HG02840 (cell line): ENCODE measurements at regions not wholly inside any gene's neighbourhood (a gene's known extent, or its start where the extent isn't known, plus 50 kb on each side); places are given as distances from the start of the nearest gene placed in this dataset.

ENCODE experiments used
- ATAC-seq: cut with Tn5 transposase; IDR thresholded peaks from one replicate; pipeline ENCODE4 v1.9.1; 2021; ENCODE audit warnings: mild to moderate bottlenecking, moderate library complexity, moderate number of reproducible peaks; ENCODE audit not compliant: unreplicated experiment, low FRiP score

GRCh38 chr12:126782083-126782482, 1484.9 kb upstream of the TMEM132C start:
- no peak for ATAC-seq

DNA sequence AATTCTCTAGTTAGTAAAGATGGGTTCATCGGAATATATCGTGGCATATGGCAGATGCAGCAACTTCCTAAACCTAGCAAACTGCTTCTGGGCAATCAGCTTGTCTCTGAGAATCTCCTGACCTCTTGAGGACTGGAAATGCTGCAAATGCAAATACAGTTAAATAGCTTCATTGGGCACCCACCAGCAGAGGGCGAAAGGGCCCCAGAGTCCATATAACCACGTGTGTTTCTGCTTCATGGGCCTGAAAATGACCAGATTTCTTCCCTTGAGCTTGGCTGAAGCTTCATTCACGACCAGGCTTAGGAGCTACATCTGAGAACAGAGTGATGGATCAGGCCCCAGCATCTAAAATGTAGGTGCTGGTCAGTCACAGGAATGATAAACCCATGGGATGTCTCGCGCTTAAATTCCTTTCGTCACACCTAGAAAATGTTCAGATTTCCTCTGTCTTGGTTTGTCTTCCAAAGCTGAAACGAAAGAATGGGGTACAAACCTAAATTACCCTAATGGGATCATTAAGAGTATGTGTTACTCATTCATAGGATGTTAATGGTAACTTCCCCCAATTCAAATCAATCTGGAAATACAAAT, 1482.5 kb upstream of the TMEM132C start:
- no peak for ATAC-seq

- ATAC-seq, result no peak
Observed at GRCh38 chr12:126789963-126790362, 1477.0 kb upstream of the TMEM132C start.

GRCh38 chr12:126791122-126791521, 1475.8 kb upstream of the TMEM132C start:
- ATAC-seq, result no peak

GRCh38 chr12:126792411-126792810, 1474.6 kb upstream of the TMEM132C start:
- no peak for ATAC-seq

DNA sequence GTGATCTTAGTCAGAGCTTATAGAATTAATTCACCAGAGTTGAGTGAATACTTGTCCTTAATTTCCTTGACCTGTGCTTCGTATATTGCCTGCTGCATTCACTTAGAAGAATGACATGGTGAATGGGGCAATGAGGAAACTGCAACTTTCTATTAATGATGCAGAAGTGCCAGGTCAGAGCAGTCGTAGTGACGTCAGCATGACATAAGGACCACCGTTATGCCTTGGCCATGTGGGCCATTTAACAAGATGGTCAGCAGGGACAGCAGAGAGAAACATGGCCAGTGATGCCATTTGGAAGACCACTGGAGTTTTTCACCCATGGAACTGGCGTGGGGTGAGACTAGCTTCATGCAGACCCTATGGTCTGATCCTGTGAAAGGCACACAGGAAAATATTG, 1469.4 kb upstream of the TMEM132C start:
- ATAC-seq, result no peak

GRCh38 chr12:126798449-126798848, 1468.5 kb upstream of the TMEM132C start:
- no peak for ATAC-seq

GRCh38 chr12:126807312-126807865, 1459.6 kb upstream of the TMEM132C start:
- no peak for ATAC-seq

DNA sequence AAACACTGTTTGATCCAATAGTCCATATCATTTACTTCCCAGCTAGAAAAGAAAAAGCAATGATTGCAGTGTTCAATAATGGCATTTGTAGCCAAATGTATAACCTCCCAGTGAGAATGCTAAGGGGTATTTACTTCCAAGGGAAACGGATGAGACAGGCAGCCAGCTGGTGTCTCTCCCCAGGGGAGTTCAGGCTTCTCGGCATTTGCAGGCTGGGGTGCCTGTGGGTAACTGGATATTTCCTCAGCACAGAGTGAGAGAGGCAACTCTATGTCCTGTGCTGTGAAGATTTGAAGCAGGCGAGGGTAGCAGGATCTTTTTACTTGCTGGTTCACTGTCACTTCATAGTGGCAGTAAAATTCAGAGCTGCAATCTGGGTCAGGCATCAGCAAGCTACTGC, 1455.6 kb upstream of the TMEM132C start:
- no peak for ATAC-seq

DNA sequence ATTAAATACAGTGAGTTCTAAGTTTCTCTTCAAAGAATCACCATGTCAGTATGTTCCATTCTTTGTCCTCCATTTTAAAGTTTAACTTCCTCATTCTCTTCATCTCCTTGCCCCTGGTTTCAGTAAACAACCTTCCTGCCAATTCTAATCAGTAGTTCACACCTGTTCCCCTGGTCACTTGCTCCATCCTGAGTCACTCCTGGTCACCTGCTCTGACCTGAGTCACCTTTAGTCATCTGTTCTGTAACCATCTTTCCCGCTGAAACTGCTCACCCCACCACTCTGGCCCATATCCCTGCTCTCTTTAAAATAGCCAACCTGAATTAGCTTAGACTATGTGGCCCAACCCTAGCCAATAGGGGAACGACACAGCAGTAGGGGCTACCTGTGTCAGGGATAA, 1447.4 kb upstream of the TMEM132C start:
- ATAC-seq, result no peak

- no peak for ATAC-seq
Observed at GRCh38 chr12:126830778-126831680, 1435.9 kb upstream of the TMEM132C start.

DNA sequence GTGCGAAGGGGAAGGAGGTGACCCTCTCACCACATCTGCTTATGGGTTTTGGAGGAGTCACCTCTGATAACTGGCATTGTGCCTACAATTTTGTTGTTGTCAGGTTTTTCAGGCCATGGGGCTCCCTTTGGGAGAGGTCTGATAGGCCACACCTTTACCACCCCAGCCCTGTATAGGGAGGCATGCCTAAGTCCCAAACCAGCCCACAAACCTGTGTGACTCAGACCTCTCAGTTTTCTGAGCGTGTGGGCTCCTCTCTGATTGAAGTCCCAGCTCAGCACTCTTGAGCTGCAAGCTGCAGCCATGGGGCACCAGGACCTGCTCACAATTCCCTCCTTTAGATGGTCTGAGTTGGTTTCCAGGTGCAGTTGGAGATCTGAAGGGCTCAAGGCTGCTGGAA, 1429.3 kb upstream of the TMEM132C start:
- no peak for ATAC-seq

DNA sequence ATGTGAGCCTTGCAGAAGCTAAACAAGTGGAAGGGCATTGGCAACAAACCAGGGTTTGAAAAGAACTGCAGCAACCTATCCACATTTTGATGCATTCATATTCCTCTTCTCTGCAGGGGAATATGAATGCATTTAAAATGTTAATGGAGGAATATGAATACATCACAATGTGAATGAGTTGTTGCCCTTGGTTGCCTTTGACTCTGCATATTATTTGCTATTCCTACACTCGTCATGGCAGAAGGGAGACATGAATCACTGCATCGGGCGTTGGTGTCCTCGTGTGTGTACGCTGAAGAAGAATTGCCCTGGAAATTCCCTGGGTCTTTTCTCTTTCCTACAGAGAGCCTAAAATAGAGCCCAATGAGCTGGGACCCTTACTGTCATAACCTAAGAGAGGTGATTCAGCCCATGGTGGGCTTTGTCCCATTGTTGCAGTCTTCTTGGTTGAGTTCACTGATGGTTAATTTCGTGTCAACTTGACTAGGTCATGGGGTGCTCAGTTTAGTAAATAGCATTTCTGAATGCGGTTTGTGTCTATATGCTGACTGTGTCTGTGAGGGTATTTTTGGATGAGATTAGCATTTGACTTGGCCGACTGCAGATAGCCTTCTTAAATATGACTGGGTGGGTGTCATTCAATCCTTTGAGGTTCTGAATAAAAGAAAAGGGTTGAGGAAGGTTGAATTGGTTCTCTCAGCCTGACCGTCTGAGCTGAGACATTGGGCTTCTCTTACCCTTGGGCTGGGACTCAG, 1422.9 kb upstream of the TMEM132C start:
- no peak for ATAC-seq

DNA sequence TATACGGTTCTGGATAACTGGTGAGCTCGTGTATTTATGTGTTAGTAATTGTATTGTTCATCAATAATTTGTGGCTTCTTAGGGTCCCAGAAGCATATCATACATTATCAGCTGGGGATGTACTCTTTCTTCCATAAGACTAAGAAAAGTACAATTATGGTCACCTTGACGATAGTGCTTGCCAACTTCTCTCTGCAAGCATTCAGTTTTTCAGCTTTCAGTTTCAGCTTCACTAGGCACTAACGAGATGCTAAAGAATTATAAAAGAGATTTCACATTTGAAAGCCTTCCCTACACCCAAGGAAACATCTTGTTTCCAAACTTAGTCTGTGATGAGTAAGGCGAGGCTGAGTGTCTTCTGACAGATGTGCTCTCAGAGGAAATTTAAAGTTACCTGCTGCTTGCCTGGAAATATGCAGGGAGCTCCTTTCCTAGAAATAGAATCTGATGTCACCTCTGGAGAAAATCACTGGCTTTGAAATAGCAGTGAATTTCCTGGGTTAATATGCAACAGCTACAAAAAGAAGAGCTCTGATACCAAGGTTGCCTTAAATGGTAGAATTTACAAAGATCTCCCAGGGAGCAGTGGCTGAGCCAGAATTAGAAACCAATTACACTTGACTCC, 1419.9 kb upstream of the TMEM132C start:
- ATAC-seq, result no peak

DNA sequence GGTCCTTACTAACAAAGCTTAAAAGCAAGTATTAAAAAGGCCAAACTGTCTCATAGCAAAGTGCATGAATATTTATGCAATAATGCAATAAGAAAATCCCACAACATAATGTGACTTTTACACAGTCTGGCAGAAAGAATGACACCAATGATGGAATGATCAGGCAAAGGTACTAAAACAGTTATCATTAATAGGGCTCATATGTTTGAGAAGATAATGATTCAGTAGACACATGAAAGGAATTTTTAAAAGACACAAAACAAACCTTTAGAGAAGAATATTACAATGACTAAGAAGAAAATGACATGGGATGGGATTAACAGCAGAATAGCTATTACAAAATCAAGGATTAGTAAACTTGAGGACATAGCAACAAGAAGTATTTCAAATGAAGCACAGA, 1411.2 kb upstream of the TMEM132C start:
- ATAC-seq, result no peak

GRCh38 chr12:126856958-126857357, 1410.0 kb upstream of the TMEM132C start:
- no peak for ATAC-seq

GRCh38 chr12:126858560-126858959, 1408.4 kb upstream of the TMEM132C start:
- no peak for ATAC-seq

DNA sequence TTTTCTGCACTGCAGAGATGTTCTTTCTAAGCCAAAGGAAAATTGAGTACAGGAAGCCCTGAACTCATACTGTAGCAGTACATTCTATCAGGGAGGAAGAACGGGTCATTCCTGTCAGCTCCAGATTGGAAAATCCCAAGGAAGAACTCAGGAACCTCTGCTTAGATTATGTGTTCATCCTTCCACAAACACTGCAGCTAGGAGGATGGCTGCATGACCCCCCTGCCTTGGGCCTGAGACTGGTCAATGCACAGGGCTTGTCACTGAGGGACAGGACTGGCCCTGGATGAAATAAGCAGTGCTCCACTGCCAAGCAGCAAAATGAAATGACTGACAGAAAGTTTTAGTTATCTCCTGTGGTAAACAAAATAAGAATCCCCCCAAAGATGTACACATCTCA, 1406.8 kb upstream of the TMEM132C start:
- ATAC-seq, result no peak

DNA sequence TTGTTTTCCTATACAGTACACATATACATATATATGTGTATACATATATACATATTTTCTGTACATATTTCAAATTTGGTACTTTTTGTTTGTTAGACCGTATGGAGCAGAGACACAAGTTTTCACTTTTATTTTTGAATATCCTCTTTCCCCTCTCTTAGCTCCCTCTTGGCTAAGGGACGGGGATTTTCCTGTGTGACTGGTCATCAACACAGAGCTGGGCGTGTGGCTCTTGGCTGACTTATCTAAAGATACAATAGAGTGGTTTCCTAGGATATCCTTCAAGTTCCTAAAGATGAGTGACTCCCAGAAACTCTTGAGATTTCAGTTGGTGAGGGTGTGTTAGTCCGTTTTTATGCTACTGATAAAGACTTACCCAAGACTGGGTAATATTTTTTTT, 1404.5 kb upstream of the TMEM132C start:
- no peak for ATAC-seq

GRCh38 chr12:126869644-126870043, 1397.3 kb upstream of the TMEM132C start:
- ATAC-seq, result no peak

DNA sequence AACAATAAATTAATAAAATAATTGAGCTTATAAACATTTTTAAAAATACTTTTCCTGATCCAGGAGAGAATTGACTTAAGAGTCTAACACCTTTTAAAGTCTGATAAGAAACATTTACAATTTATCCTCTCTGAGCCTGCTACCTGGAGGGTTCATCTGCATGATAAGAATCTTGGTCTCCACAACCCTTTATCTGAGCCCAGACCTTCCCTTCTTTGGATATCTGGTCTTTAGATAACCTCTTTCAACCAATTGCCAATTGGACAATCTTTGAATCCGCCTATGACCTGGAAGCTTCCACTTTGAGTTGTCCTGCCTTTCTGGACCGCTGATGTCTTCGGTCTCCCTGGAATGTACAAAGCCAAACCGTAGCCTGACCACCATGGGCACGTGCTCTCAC, 1393.3 kb upstream of the TMEM132C start:
- ATAC-seq, result no peak
